GM12873 (cell line): ENCODE measurements at regions not wholly inside any gene's neighbourhood (a gene's known extent, or its start where the extent isn't known, plus 50 kb on each side); places are given as distances from the start of the nearest gene placed in this dataset.

Source experiments
- TF ChIP-seq, protein P1 (sequence below): IDR thresholded peaks from 2 replicates; pipeline ENCODE4 v1.5.1; 2012; ENCODE audit warnings: low read depth, mild to moderate bottlenecking, moderate library complexity, low read length, control low read depth; ENCODE audit not compliant: insufficient read depth; ENCODE audit errors: missing control alignments

DNA sequence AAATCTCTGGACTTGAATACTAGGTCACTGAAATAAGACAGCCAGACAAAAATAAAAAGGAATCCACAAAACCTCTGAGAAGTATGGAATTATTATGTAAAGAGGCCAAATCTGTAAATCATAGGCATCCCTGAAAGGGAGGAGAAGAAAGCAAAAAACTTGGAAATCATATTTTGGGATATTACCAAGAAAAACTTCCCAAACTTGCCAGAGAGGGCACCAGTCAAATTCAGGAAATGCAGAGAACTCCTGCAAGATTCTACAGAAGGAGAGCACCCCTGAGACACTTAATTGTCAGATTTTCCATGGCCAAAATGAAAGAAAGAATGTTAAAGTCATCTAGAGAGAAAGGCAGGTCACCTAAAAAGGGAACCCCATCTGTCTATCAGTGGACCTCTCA lies 862.3 kb upstream of the PRMT6 start:
- TF ChIP-seq, protein P1, sequence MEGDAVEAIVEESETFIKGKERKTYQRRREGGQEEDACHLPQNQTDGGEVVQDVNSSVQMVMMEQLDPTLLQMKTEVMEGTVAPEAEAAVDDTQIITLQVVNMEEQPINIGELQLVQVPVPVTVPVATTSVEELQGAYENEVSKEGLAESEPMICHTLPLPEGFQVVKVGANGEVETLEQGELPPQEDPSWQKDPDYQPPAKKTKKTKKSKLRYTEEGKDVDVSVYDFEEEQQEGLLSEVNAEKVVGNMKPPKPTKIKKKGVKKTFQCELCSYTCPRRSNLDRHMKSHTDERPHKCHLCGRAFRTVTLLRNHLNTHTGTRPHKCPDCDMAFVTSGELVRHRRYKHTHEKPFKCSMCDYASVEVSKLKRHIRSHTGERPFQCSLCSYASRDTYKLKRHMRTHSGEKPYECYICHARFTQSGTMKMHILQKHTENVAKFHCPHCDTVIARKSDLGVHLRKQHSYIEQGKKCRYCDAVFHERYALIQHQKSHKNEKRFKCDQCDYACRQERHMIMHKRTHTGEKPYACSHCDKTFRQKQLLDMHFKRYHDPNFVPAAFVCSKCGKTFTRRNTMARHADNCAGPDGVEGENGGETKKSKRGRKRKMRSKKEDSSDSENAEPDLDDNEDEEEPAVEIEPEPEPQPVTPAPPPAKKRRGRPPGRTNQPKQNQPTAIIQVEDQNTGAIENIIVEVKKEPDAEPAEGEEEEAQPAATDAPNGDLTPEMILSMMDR = no peak

GRCh38 chr1:106200711-106201110 lies 855.8 kb upstream of the PRMT6 start:
- TF ChIP-seq, protein P1 = no peak

- TF ChIP-seq, protein P1 = no peak
Observed at GRCh38 chr1:106207185-106207584, 849.3 kb upstream of the PRMT6 start.

DNA sequence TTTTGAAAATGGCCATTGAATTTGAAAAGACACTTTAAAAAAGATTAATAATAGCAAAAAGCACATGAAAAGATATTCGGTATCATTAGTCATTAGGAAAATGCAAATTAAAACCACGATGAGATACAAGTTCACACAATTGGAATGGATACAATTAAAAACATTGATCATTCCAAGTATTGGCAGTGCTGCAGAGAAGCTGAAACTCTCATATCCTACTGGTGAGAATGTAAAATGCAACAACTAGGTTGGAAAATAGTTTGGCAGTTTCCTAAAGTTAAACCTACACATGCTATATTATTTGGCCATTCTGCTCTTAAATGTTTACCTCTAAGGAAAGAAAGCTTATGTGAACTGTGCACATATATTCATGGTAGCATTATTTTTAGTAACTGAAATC lies 838.7 kb upstream of the PRMT6 start:
- TF ChIP-seq, protein P1 = no peak

- TF ChIP-seq, protein P1 = no peak
Observed at GRCh38 chr1:106222403-106222802, 834.1 kb upstream of the PRMT6 start.

DNA sequence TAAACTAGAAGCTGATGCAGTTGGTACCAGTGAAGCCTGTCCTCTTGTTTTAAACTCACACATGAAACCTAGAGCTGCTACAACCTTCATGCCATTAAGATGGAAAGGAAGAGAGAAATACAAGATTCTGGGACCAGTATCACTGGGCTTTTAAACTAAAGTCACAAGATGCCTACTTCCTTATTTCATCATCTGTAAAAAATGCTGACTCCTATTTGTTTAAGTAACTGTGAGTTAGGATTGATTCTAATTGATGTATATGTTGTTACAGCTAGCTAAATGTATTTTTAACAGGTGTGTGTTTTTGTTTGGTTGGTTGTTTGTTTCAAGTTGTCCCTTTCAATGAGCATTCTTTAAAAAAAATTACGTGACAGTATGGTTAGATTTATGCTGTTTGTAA lies 833.3 kb upstream of the PRMT6 start:
- TF ChIP-seq, protein P1 = no peak

- TF ChIP-seq, protein P1 = no peak
Observed at GRCh38 chr1:106224426-106224825, 832.0 kb upstream of the PRMT6 start.

- TF ChIP-seq, protein P1 = no peak
Observed at GRCh38 chr1:106225403-106225802, 831.1 kb upstream of the PRMT6 start.
